Stimulated activated naive CD8-positive, alpha-beta T cell treated with anti-CD3 and anti-CD28 coated beads, Interleukin-15, Interleukin-2, amounts not matched to agents 100 U/mL and 50 U/mL, for 24 hours (primary cell): ENCODE measurements at regions not wholly inside any gene's neighbourhood (a gene's known extent, or its start where the extent isn't known, plus 50 kb on each side); places are given as distances from the start of the nearest gene placed in this dataset.
A peak's percentile ranks its signal among the peaks of the same experiment; 100 is the strongest.
"Not testable (repeated sequence)": the region's sequence is repeated elsewhere in the genome, so short reads cannot be mapped to it uniquely, and the experiment has no call there.

ENCODE experiments used
- ATAC-seq: fragments of 150-1000 bp; cut with Tn5 transposase; one replicate; pipeline ENCODE4 v1.10.0; 2021
- DNase-seq: peaks from one replicate; pipeline ENCODE4 v3.0.0; 2021

- no peak for DNase-seq
- ATAC-seq = no peak
These were observed 163.1 kb downstream of the PHLDA1 start for GRCh38 chr12:75868501-75868900.

GRCh38 chr12:75865315-75865714 lies 166.3 kb downstream of the PHLDA1 start:
- ATAC-seq (no peak), DNase-seq (no peak)

- DNase-seq = no peak
- no peak for ATAC-seq
These were observed 167.4 kb downstream of the PHLDA1 start for GRCh38 chr12:75864161-75864560.

- DNase-seq (no peak), ATAC-seq (no peak)
These were observed 168.0 kb downstream of the PHLDA1 start for GRCh38 chr12:75863533-75863932.

- DNase-seq (no peak), ATAC-seq (peak; percentile 60)
These were observed 168.7 kb downstream of the PHLDA1 start for GRCh38 chr12:75862692-75863471.

GRCh38 chr12:75859868-75860267 lies 171.7 kb downstream of the PHLDA1 start:
- DNase-seq (no peak), ATAC-seq (no peak)

- ATAC-seq (no peak), DNase-seq (no peak)
These were observed 175.3 kb downstream of the PHLDA1 start for GRCh38 chr12:75856235-75856634.

- DNase-seq = no peak
- no peak for ATAC-seq
These were observed 176.2 kb downstream of the PHLDA1 start for GRCh38 chr12:75855360-75855759.

- ATAC-seq (no peak), DNase-seq (no peak)
These were observed 176.8 kb downstream of the PHLDA1 start for GRCh38 chr12:75854681-75855309.

- ATAC-seq, DNase-seq: not testable (repeated sequence)
These were observed 177.4 kb downstream of the PHLDA1 start for GRCh38 chr12:75854137-75854536.

GRCh38 chr12:75853626-75854025 lies 177.9 kb downstream of the PHLDA1 start:
- ATAC-seq (no peak), DNase-seq (no peak)

GRCh38 chr12:75852956-75853355 lies 178.6 kb downstream of the PHLDA1 start:
- ATAC-seq (no peak), DNase-seq (no peak)

GRCh38 chr12:75852143-75852542 lies 179.4 kb downstream of the PHLDA1 start:
- DNase-seq (no peak), ATAC-seq (no peak)

GRCh38 chr12:75850721-75851462 lies 180.7 kb downstream of the PHLDA1 start:
- ATAC-seq (no peak), DNase-seq (no peak)

GRCh38 chr12:75848961-75849360 lies 182.6 kb downstream of the PHLDA1 start:
- ATAC-seq (no peak), DNase-seq (no peak)

GRCh38 chr12:75848431-75848925 lies 183.1 kb downstream of the PHLDA1 start:
- DNase-seq (no peak), ATAC-seq (no peak)

- DNase-seq (no peak), ATAC-seq (no peak)
These were observed 185.5 kb downstream of the PHLDA1 start for GRCh38 chr12:75846102-75846501.

GRCh38 chr12:75844985-75845384 lies 186.6 kb downstream of the PHLDA1 start:
- DNase-seq (no peak), ATAC-seq (no peak)

GRCh38 chr12:75844049-75844770 lies 187.4 kb downstream of the PHLDA1 start:
- ATAC-seq (no peak), DNase-seq (no peak)

- no peak for ATAC-seq
- no peak for DNase-seq
These were observed 189.5 kb downstream of the PHLDA1 start for GRCh38 chr12:75842090-75842489.

- DNase-seq = no peak
- no peak for ATAC-seq
These were observed 190.6 kb downstream of the PHLDA1 start for GRCh38 chr12:75840994-75841355.

- DNase-seq = no peak
- peak; percentile 43 for ATAC-seq
These were observed 193.3 kb downstream of the PHLDA1 start for GRCh38 chr12:75838309-75838708.
